HAP-1 (cell line): ENCODE measurements at regions not wholly inside any gene's neighbourhood (a gene's known extent, or its start where the extent isn't known, plus 50 kb on each side); places are given as distances from the start of the nearest gene placed in this dataset.

ENCODE experiments used
- DNase-seq, 2 experiments: peaks; one replicate each; pipeline ENCODE4 v3.0.0-alpha.2; 2016 to 2020; ENCODE audit warnings: low spot score in 2 of 2
- H3K27me3 ChIP-seq: fragments of 250-450 bp; sonication (Bioruptor Pico); 2 replicates; pipeline ENCODE4 v1.5.1; 2020; ENCODE audit warnings: low read depth, mild to moderate bottlenecking, moderate library complexity
- H3K36me3 ChIP-seq: fragments of 250-450 bp; sonication (Bioruptor Pico); replicated peaks from 2 replicates; pipeline ENCODE4 v1.5.1; 2020; ENCODE audit warnings: mild to moderate bottlenecking
- H3K4me1 ChIP-seq: fragments of 250-450 bp; sonication (Bioruptor Pico); 2 replicates; pipeline ENCODE4 v1.5.1; 2020; ENCODE audit warnings: mild to moderate bottlenecking
- H3K4me3 ChIP-seq: fragments of 250-450 bp; sonication (Bioruptor Pico); 2 replicates; pipeline ENCODE4 v1.5.1; 2020; ENCODE audit warnings: mild to moderate bottlenecking, moderate library complexity
- H3K9me3 ChIP-seq: fragments of 250-450 bp; sonication (Bioruptor Pico); 2 replicates; pipeline ENCODE4 v1.5.1; 2020; ENCODE audit warnings: mild to moderate bottlenecking, moderate library complexity
- in situ Hi-C: fragments of 300-500 bp; cut with MboI; formaldehyde crosslinking; loops from 3 replicates; pipeline ENCODE4 v1.14.3; 2020; ENCODE audit warnings: low sequenced_read_pairs, inconsistent platforms, mixed read lengths

- in situ Hi-C loops, result no loop called here
- no peaks in the 10 kb centered on the region for H3K36me3 ChIP-seq
- H3K9me3 ChIP-seq, result no peaks in the 10 kb centered on the region
- no peaks in the 10 kb centered on the region for H3K4me1 ChIP-seq
- no peak overlapping the region for H3K4me3 ChIP-seq
- no peaks in the 10 kb centered on the region for H3K27me3 ChIP-seq
- DNase-seq, result no peak
These were observed 51.9 kb upstream of the OTOL1 start for GRCh38 chr3:161444694-161445077.

- Histone ChIP-seq H3K4me1 (no peaks in the 10 kb centered on the region), H3K36me3 (no peaks in the 10 kb centered on the region), H3K9me3 (no peaks in the 10 kb centered on the region), H3K4me3 (no peak overlapping the region), H3K27me3 (no peaks in the 10 kb centered on the region)
- in situ Hi-C loops, result no loop called here
- DNase-seq, result no peak
These were observed 52.5 kb upstream of the OTOL1 start for GRCh38 chr3:161443921-161444693.

DNA sequence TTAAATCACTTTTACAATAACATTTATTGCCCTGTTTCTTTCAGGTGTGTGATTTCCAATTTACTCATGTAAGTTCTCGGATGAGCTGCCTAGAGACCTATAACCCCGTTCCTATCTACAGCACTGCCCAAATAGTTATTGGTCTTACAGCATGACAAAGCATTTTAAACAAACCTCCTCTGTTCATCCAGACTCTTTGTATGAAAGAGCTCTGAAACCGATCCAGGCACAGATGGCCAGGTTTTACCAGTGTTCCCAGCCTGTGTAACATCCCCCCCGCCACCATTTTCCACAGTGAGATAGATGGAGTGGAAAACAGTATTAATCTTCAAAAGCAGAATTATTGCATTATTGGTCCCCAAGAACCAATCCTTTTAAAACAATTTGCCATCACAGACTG lies 59.0 kb upstream of the SPTSSB start:
- DNase-seq, result no peak
- Histone ChIP-seq H3K9me3 (no peaks in the 10 kb centered on the region), H3K4me1 (peaks cover 8% of the 10 kb centered on the region), H3K36me3 (no peaks in the 10 kb centered on the region), H3K27me3 (no peaks in the 10 kb centered on the region), H3K4me3 (no peak overlapping the region)
- in situ Hi-C loops, result no loop called here

DNA sequence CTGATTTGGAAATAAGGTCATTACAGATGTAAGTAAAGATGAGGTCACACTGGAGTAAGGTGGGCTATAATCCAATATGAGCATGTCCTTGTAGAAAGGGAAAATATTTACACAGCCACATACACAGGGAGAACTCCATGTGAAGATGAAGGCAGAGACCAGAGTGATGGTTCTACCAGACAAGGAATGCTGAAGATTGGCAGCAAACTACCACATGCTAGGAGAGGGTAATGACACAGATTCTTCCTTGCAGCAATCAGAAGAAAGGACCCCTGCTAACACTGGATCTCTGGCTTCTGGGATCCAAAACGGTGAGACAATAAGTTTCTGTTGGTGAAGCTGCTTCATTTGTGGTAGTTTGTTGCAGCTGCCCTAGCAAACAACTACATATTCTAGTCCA lies 56.0 kb upstream of the SPTSSB start:
- in situ Hi-C loops, result no loop called here
- Histone ChIP-seq H3K4me3 (no peak overlapping the region), H3K27me3 (no peaks in the 10 kb centered on the region), H3K4me1 (peaks cover 8% of the 10 kb centered on the region), H3K9me3 (no peaks in the 10 kb centered on the region), H3K36me3 (no peaks in the 10 kb centered on the region)
- no peak for DNase-seq

- H3K27me3 ChIP-seq, result no peaks in the 10 kb centered on the region
- H3K4me3 ChIP-seq, result no peak overlapping the region
- no peaks in the 10 kb centered on the region for H3K9me3 ChIP-seq
- no peaks in the 10 kb centered on the region for H3K36me3 ChIP-seq
- H3K4me1 ChIP-seq, result peaks cover 8% of the 10 kb centered on the region
- DNase-seq, result no peak
- in situ Hi-C loops, result no loop called here
These were observed 55.4 kb upstream of the SPTSSB start for GRCh38 chr3:161426758-161427157.

- H3K27me3 ChIP-seq, result no peaks in the 10 kb centered on the region
- H3K4me1 ChIP-seq, result peaks cover 14% of the 10 kb centered on the region
- in situ Hi-C loops, result loop anchor here (25.0 kb wide), 1 partner anchor 712 kb away; no protein-coding TSS in a partner anchor
- H3K9me3 ChIP-seq, result no peaks in the 10 kb centered on the region
- no peak overlapping the region for H3K4me3 ChIP-seq
- no peaks in the 10 kb centered on the region for H3K36me3 ChIP-seq
- peak in 1 of 2 experiments; percentile 50 for DNase-seq
These were observed 52.7 kb upstream of the SPTSSB start for GRCh38 chr3:161423911-161424522.

DNA sequence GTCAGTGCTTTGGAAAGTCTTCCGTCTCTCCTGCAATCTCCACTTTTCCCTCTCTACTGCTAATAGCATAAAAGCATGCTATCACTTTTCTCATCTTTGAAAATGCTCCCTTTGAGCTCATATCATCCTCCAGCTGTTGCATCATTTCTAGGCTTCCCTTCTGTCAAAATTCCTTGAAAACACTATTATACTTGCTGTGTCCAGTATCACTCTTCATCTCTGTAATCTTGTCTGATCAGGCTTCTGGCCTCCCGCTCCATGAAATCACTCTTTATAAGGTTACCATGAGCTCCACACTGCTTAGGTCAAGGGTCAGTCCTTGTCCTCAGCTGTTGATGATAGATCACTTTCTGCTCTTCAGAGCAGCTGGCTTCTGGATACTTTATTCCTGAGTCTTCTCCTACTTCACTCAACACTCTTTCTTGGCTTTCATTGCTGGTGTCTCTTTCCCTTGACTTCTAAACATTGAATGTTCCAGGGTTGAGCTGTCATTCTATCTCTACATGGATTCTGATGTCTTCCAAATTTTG lies 50.9 kb upstream of the SPTSSB start:
- in situ Hi-C loops, result loop anchor here (25.0 kb wide), 1 partner anchor 710 kb away; no protein-coding TSS in a partner anchor
- H3K27me3 ChIP-seq, result no peaks in the 10 kb centered on the region
- peaks cover 14% of the 10 kb centered on the region for H3K4me1 ChIP-seq
- no peak overlapping the region for H3K4me3 ChIP-seq
- no peaks in the 10 kb centered on the region for H3K36me3 ChIP-seq
- DNase-seq, result no peak
- no peaks in the 10 kb centered on the region for H3K9me3 ChIP-seq
